Ishikawa (cell line): ENCODE measurements at regions not wholly inside any gene's neighbourhood (a gene's known extent, or its start where the extent isn't known, plus 50 kb on each side); places are given as distances from the start of the nearest gene placed in this dataset.

ENCODE experiments used
- CREB1 ChIP-seq: IDR thresholded peaks from 2 replicates; pipeline ENCODE4 v1.6.1; 2012; ENCODE audit warnings: low read depth
- EGR1 ChIP-seq: IDR thresholded peaks from 2 replicates; pipeline ENCODE4 v1.6.1; 2012
- EP300 ChIP-seq: IDR thresholded peaks from 2 replicates; pipeline ENCODE4 v1.6.1; 2012; ENCODE audit warnings: borderline replicate concordance
- RAD21 ChIP-seq: IDR thresholded peaks from 2 replicates; pipeline ENCODE4 v1.6.1; 2012; ENCODE audit warnings: low read depth
- TAF1 ChIP-seq: IDR thresholded peaks from 2 replicates; pipeline ENCODE4 v1.6.1; 2012; ENCODE audit warnings: low read depth, mild to moderate bottlenecking
- YY1 ChIP-seq: IDR thresholded peaks from 2 replicates; pipeline ENCODE4 v1.6.1; 2012; ENCODE audit warnings: low read depth
- ZBTB7A ChIP-seq: IDR thresholded peaks from 2 replicates; pipeline ENCODE4 v1.6.1; 2012; ENCODE audit warnings: low read depth
- TF ChIP-seq, protein P1 (sequence below): IDR thresholded peaks from 2 replicates; pipeline ENCODE4 v1.6.1; 2012
- TF ChIP-seq, protein P2 (sequence below): IDR thresholded peaks from 2 replicates; pipeline ENCODE4 v1.6.1; 2012; ENCODE audit warnings: low read depth, mild to moderate bottlenecking

GRCh38 chr1:47568763-47569162, 130.9 kb downstream of the FOXD2 start:
- TF ChIP-seq EP300 = no peak
- TF ChIP-seq EGR1 = no peak
- TF ChIP-seq ZBTB7A = no peak
- TF ChIP-seq CREB1 = no peak
- no peak for TF ChIP-seq RAD21
- no peak for TF ChIP-seq TAF1
- TF ChIP-seq, protein P1, sequence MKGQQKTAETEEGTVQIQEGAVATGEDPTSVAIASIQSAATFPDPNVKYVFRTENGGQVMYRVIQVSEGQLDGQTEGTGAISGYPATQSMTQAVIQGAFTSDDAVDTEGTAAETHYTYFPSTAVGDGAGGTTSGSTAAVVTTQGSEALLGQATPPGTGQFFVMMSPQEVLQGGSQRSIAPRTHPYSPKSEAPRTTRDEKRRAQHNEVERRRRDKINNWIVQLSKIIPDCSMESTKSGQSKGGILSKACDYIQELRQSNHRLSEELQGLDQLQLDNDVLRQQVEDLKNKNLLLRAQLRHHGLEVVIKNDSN = no peak
- TF ChIP-seq, protein P2, sequence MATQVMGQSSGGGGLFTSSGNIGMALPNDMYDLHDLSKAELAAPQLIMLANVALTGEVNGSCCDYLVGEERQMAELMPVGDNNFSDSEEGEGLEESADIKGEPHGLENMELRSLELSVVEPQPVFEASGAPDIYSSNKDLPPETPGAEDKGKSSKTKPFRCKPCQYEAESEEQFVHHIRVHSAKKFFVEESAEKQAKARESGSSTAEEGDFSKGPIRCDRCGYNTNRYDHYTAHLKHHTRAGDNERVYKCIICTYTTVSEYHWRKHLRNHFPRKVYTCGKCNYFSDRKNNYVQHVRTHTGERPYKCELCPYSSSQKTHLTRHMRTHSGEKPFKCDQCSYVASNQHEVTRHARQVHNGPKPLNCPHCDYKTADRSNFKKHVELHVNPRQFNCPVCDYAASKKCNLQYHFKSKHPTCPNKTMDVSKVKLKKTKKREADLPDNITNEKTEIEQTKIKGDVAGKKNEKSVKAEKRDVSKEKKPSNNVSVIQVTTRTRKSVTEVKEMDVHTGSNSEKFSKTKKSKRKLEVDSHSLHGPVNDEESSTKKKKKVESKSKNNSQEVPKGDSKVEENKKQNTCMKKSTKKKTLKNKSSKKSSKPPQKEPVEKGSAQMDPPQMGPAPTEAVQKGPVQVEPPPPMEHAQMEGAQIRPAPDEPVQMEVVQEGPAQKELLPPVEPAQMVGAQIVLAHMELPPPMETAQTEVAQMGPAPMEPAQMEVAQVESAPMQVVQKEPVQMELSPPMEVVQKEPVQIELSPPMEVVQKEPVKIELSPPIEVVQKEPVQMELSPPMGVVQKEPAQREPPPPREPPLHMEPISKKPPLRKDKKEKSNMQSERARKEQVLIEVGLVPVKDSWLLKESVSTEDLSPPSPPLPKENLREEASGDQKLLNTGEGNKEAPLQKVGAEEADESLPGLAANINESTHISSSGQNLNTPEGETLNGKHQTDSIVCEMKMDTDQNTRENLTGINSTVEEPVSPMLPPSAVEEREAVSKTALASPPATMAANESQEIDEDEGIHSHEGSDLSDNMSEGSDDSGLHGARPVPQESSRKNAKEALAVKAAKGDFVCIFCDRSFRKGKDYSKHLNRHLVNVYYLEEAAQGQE = no peak
- TF ChIP-seq YY1 = no peak
